ENCODE measurements at regions not wholly inside any gene's neighbourhood (a gene's known extent, or its start where the extent isn't known, plus 50 kb on each side); places are given as distances from the start of the nearest gene placed in this dataset.

GRCh38 chr13:56752636-56753035 lies 388.1 kb upstream of the PRR20A start:
- TF ChIP-seq MXI1 (conservative IDR thresholded peaks at IDR 0.05; ENCODE audit: poor library complexity, severe bottlenecking) (no peak), CTCF (IDR thresholded peaks at IDR 0.05; ENCODE audit: poor library complexity, severe bottlenecking) (no peak), POLR2AphosphoS5 (IDR thresholded peaks at IDR 0.05) (no peak), EZH2 (IDR thresholded peaks at IDR 0.05; ENCODE audit: borderline replicate concordance, insufficient read depth, low read length, poor library complexity, severe bottlenecking) (no peak), REST (IDR thresholded peaks at IDR 0.05; ENCODE audit: borderline replicate concordance) (no peak), RAD21 (conservative IDR thresholded peaks at IDR 0.05) (no peak), EP300 (conservative IDR thresholded peaks at IDR 0.05; ENCODE audit: poor library complexity, severe bottlenecking) (no peak), SMC3 (conservative IDR thresholded peaks at IDR 0.05; ENCODE audit: poor library complexity) (no peak)
